Body of pancreas (tissue), 4 donors: ENCODE measurements at regions not wholly inside any gene's neighbourhood (a gene's known extent, or its start where the extent isn't known, plus 50 kb on each side); places are given as distances from the start of the nearest gene placed in this dataset. TPM values are rescaled to one million over a fixed set of nuclear protein-coding genes. Genes with fewer than 3 reads are reported as not detected.

Source experiments
- ATAC-seq: fragments of 150-250 bp; one replicate; pipeline ENCODE4 v1.9.1; 2016
- DNase-seq, 4 donors: peaks; one replicate each; pipeline ENCODE4 v3.0.0-alpha.2; 2019
- H3K27ac ChIP-seq, 4 donors: fragments of 200-600 bp; sonication (generic); 1 replicate in 3 of 4; 2 replicates in 1 of 4; pipeline versions ENCODE4 v1.5.1 to v1.6.1; 2016 to 2019; ENCODE audit warnings: mild to moderate bottlenecking in 1 of 4, mixed read lengths in 1 of 4, moderate library complexity in 1 of 4
- H3K27me3 ChIP-seq, 2 donors: fragments of 200-600 bp; sonication (generic); one replicate each; pipeline ENCODE4 v1.6.0; 2016; ENCODE audit warnings: mild to moderate bottlenecking in 1 of 2
- H3K36me3 ChIP-seq, 2 donors: fragments of 200-600 bp; sonication (generic); replicated peaks in 1 of 2; 2 replicates each; pipeline ENCODE4 v1.5.1; 2016; ENCODE audit warnings: low read depth in 2 of 2; ENCODE audit not compliant: insufficient read depth in 1 of 2
- H3K4me1 ChIP-seq: fragments of 200-600 bp; sonication (generic); one replicate; pipeline ENCODE4 v1.6.0; 2016
- H3K4me3 ChIP-seq, 2 donors: fragments of 200-600 bp; sonication (generic); 1 replicate in 1 of 2; 2 replicates in 1 of 2; pipeline ENCODE4 v1.5.1; 2016 to 2019
- H3K9me3 ChIP-seq, 3 donors: fragments of 200-600 bp; sonication (generic); 1 replicate in 2 of 3; 2 replicates in 1 of 3; pipeline ENCODE4 v1.5.1; 2016
- POLR2A ChIP-seq, 3 donors: fragments of 450-650 bp; IDR thresholded peaks; one replicate each; pipeline ENCODE4 v1.6.1; 2016; ENCODE audit warnings: antibody characterized with exemption in 3 of 3, mild to moderate bottlenecking in 2 of 3
- WGBS, 2 donors: methylation state at CpG; one replicate each; pipeline ENCODE4 v1.1.5; 2017; 5-methylcytosine and 5-hydroxymethylcytosine counted together
- intact Hi-C: fragments of 100-400 bp; cut with DNase I; formaldehyde crosslinking; loops from one replicate; pipeline ENCODE4 v1.15.1; 2023
- small RNA-seq: library from RNA; depleted of rRNA; stranded (forward); fragments of <200 nt; gene quantifications from one replicate; pipeline ENCODE3, GENCODE V24; 2016
- TF ChIP-seq, protein P1 (sequence below), 7 experiments: fragments of 450-650 bp in 4 of 7; fragments of 200-600 bp in 3 of 7; sonication (generic) in 3 of 7; IDR thresholded peaks; one replicate each; pipeline ENCODE4 v1.5.1; 2016 to 2019; ENCODE audit warnings: antibody characterized with exemption in 7 of 7

DNA sequence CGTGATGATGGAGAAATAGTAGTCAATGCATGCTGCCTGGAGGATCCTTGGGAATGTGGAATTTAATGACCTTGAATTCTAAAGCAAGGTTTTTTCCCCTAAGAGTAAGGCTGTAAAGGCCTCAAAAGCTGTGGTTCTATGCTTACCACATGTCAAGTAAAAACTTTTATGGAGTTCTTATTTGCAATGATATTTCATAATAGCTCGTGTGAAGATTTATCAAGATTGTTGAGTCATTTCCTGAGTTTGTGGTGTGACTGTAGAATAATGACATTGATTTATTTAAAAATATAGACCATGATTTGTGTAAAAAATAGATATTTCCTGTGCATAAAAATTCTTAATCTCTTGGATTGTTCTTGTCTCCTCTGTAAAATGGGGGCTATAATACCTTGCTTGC lies 67.5 kb upstream of the SORCS1 start:
- Histone ChIP-seq H3K27ac (no peak overlapping the region), H3K36me3 (no peaks in the 10 kb centered on the region), H3K27me3 (no peaks in the 10 kb centered on the region), H3K9me3 (no peaks in the 10 kb centered on the region), H3K4me3 (no peak overlapping the region), H3K4me1 (no peaks in the 10 kb centered on the region)
- intact Hi-C loops = no loop called here
- DNase-seq (no peak), ATAC-seq (no peak)
- WGBS, 2 donors = 45 to 47% methylated on average over 2 of the region's 2 CpGs
- TF ChIP-seq POLR2A (IDR thresholded peaks at IDR 0.05) = no peak

DNA sequence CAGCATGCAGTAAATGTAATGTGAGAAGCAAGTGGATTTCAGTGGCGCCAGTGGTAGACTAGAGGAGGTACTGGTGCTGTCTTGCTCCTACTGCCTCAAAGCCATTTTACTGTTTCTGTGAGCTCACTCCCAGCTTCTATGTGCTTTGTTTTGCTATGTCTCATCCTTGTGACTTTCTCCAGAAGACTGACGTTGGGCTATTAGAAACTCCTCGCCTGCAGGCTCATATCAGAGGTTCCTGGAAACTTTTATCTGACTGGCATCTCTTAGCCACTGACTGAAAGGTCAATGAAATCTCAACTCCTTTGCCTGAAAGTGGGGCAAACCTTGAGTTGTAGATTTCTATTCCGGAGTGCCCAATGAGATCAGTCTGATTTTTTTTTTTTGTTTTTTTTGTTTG lies 66.4 kb upstream of the SORCS1 start:
- intact Hi-C loops = no loop called here
- TF ChIP-seq POLR2A (IDR thresholded peaks at IDR 0.05) = no peak
- TF ChIP-seq, protein P1, sequence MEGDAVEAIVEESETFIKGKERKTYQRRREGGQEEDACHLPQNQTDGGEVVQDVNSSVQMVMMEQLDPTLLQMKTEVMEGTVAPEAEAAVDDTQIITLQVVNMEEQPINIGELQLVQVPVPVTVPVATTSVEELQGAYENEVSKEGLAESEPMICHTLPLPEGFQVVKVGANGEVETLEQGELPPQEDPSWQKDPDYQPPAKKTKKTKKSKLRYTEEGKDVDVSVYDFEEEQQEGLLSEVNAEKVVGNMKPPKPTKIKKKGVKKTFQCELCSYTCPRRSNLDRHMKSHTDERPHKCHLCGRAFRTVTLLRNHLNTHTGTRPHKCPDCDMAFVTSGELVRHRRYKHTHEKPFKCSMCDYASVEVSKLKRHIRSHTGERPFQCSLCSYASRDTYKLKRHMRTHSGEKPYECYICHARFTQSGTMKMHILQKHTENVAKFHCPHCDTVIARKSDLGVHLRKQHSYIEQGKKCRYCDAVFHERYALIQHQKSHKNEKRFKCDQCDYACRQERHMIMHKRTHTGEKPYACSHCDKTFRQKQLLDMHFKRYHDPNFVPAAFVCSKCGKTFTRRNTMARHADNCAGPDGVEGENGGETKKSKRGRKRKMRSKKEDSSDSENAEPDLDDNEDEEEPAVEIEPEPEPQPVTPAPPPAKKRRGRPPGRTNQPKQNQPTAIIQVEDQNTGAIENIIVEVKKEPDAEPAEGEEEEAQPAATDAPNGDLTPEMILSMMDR (IDR thresholded peaks at IDR 0.05) = no peak
- no peaks in the 10 kb centered on the region for H3K27me3 ChIP-seq
- no peaks in the 10 kb centered on the region for H3K36me3 ChIP-seq
- WGBS, 2 donors = 57 to 58% methylated on average over 4 of the region's 4 CpGs
- no peak overlapping the region for H3K4me3 ChIP-seq
- no peaks in the 10 kb centered on the region for H3K9me3 ChIP-seq
- DNase-seq (no peak), ATAC-seq (no peak)
- H3K4me1 ChIP-seq = no peaks in the 10 kb centered on the region
- no peak overlapping the region for H3K27ac ChIP-seq

DNA sequence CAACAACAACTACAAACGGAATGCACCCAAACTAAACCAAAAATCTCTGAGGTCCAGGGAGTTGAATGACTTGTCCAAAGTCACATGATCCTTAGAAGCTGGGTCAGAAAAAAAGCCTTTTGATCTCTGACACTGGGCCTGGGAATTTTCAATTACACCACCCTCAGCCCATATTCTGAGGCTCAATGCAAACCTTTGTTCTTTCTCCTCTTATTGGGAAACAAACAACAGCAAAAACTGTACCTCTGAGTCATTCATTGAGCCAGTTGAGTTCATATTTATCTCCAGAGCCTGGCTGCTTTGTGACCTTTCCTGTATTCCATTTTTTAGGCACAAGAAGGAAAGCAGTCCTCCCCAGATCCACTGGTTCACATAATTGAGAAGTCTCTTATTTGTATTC lies 51.2 kb upstream of the SORCS1 start:
- no peak for TF ChIP-seq POLR2A (IDR thresholded peaks at IDR 0.05)
- TF ChIP-seq, protein P1 (IDR thresholded peaks at IDR 0.05) = no peak
- no peak overlapping the region for H3K4me3 ChIP-seq
- 35 to 52% methylated on average over 1 of the region's 1 CpG for WGBS, 2 donors
- DNase-seq (no peak), ATAC-seq (no peak)
- H3K27ac ChIP-seq = no peak overlapping the region
- no peaks in the 10 kb centered on the region for H3K27me3 ChIP-seq
- no peaks in the 10 kb centered on the region for H3K36me3 ChIP-seq
- intact Hi-C loops = no loop called here
- no peaks in the 10 kb centered on the region for H3K9me3 ChIP-seq
- no peaks in the 10 kb centered on the region for H3K4me1 ChIP-seq

Small RNAs in the stretch of these regions (small RNA-seq; reads per million reads assigned to genes)
- gene AL390123.1 (not detected), gene RNA5SP326 (not detected), gene RNU5B-6P (not detected), gene RNU6-839P (not detected)
